Uterus (tissue), 3 donors: ENCODE measurements at regions not wholly inside any gene's neighbourhood (a gene's known extent, or its start where the extent isn't known, plus 50 kb on each side); places are given as distances from the start of the nearest gene placed in this dataset.

Experiments used
- DNase-seq, 2 donors: peaks; one replicate each; pipeline ENCODE4 v3.0.0-alpha.2; 2019 to 2020
- H3K27ac ChIP-seq, 2 donors: fragments of 200-600 bp; sonication (generic); 1 replicate in 1 of 2; 2 replicates in 1 of 2; pipeline ENCODE4 v1.5.1; 2016 to 2018
- H3K27me3 ChIP-seq, 2 donors: fragments of 200-600 bp; sonication (generic); one replicate each; pipeline ENCODE4 v1.5.1; 2018 to 2019; ENCODE audit warnings: control low read depth in 1 of 2
- H3K36me3 ChIP-seq, 2 donors: fragments of 200-600 bp; sonication (generic); one replicate each; pipeline ENCODE4 v1.5.1; 2019; ENCODE audit warnings: control low read depth in 1 of 2
- H3K4me1 ChIP-seq, 2 donors: fragments of 200-600 bp; sonication (generic); one replicate each; pipeline ENCODE4 v1.5.1; 2018 to 2019; ENCODE audit warnings: control low read depth in 1 of 2
- H3K4me3 ChIP-seq, 2 donors: fragments of 200-600 bp; sonication (generic); 1 replicate in 1 of 2; 2 replicates in 1 of 2; pipeline ENCODE4 v1.5.1; 2018 to 2019; ENCODE audit warnings: mild to moderate bottlenecking in 1 of 2
- H3K9me3 ChIP-seq, 2 donors: fragments of 200-600 bp; sonication (generic); one replicate each; pipeline ENCODE4 v1.5.1; 2019; ENCODE audit warnings: control low read depth in 1 of 2
- CTCF ChIP-seq, 4 experiments: fragments of 200-600 bp in 2 of 4; fragments of 450-650 bp in 2 of 4; sonication (generic) in 2 of 4; IDR thresholded peaks; one replicate each; pipeline ENCODE4 v1.5.1; 2016 to 2019; ENCODE audit warnings: antibody characterized with exemption in 4 of 4, mild to moderate bottlenecking in 2 of 4, moderate library complexity in 1 of 4
- POLR2A ChIP-seq, 2 donors: fragments of 450-650 bp; IDR thresholded peaks; one replicate each; pipeline ENCODE4 v1.6.1; 2016; ENCODE audit warnings: antibody characterized with exemption in 2 of 2, mild to moderate bottlenecking in 1 of 2, moderate library complexity in 1 of 2
- intact Hi-C: fragments of 100-400 bp; cut with DNase I; formaldehyde crosslinking; loops from one replicate; pipeline ENCODE4 v1.15.1; 2023; ENCODE audit warnings: low total_unique reads
- donor health status: DM: yes; HTN: yes; CAD: no.

DNA sequence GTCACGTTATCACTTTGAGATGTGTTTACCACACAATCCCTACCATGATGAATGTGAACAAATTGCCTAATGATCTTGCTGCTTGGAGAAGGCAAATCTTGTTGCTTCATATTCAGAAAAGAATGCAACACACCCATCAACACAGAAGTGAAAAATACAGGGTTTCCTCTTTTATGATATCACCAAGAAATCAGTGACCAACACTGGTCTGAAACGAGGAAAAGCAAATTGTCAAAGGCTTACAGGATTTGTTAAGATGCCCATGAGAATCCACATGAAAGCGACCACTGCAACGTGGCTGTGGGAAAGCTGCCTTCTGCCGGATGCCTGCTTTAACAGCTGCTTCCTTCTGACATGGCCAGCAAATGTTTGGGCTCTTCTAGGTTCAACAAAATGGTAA is 397.6 kb upstream of the LRATD1 start:
- H3K4me3 ChIP-seq = no peak overlapping the region
- intact Hi-C loops = no loop called here
- no peak for TF ChIP-seq CTCF (IDR thresholded peaks at IDR 0.05)
- no peaks in the 10 kb centered on the region for H3K4me1 ChIP-seq
- DNase-seq = no peak
- no peaks in the 10 kb centered on the region for H3K27me3 ChIP-seq
- H3K36me3 ChIP-seq = no peaks in the 10 kb centered on the region
- H3K27ac ChIP-seq = no peak overlapping the region
- H3K9me3 ChIP-seq = no peaks in the 10 kb centered on the region

- TF ChIP-seq POLR2A (IDR thresholded peaks at IDR 0.05) (no peak), CTCF (IDR thresholded peaks at IDR 0.05) (no peak)
- no peak for DNase-seq
- H3K27me3 ChIP-seq = no peaks in the 10 kb centered on the region
These were observed 396.9 kb upstream of the LRATD1 start for GRCh38 chr2:14235667-14236066.

GRCh38 chr2:14237902-14238301 is 394.6 kb upstream of the LRATD1 start:
- Histone ChIP-seq H3K27me3 (no peaks in the 10 kb centered on the region), H3K4me3 (no peak overlapping the region), H3K27ac (no peak overlapping the region), H3K4me1 (no peaks in the 10 kb centered on the region), H3K9me3 (no peaks in the 10 kb centered on the region), H3K36me3 (no peaks in the 10 kb centered on the region)
- no peak for DNase-seq
- intact Hi-C loops = no loop called here
- TF ChIP-seq CTCF (IDR thresholded peaks at IDR 0.05) (no peak), POLR2A (IDR thresholded peaks at IDR 0.05) (no peak)

More at GRCh38 chr2:14235667-14236066, 396.9 kb upstream of the LRATD1 start:
- intact Hi-C loops = no loop called here
- Histone ChIP-seq H3K36me3 (no peaks in the 10 kb centered on the region), H3K4me3 (no peak overlapping the region), H3K4me1 (no peaks in the 10 kb centered on the region), H3K27ac (no peak overlapping the region), H3K9me3 (no peaks in the 10 kb centered on the region)

- Histone ChIP-seq H3K27ac (no peak overlapping the region), H3K9me3 (no peaks in the 10 kb centered on the region), H3K27me3 (no peaks in the 10 kb centered on the region), H3K4me3 (no peak overlapping the region), H3K4me1 (no peaks in the 10 kb centered on the region), H3K36me3 (no peaks in the 10 kb centered on the region)
- no peak for DNase-seq
- no peak for TF ChIP-seq POLR2A (IDR thresholded peaks at IDR 0.05)
- no peak for TF ChIP-seq CTCF (IDR thresholded peaks at IDR 0.05)
- intact Hi-C loops = no loop called here
These were observed 392.9 kb upstream of the LRATD1 start for GRCh38 chr2:14239605-14240004.

GRCh38 chr2:14240868-14241267 is 391.6 kb upstream of the LRATD1 start:
- Histone ChIP-seq H3K27ac (no peak overlapping the region), H3K36me3 (no peaks in the 10 kb centered on the region)

More at GRCh38 chr2:14240868-14241267, 391.6 kb upstream of the LRATD1 start:
- DNase-seq = no peak
- intact Hi-C loops = no loop called here
- TF ChIP-seq CTCF (IDR thresholded peaks at IDR 0.05) = no peak
- TF ChIP-seq POLR2A (IDR thresholded peaks at IDR 0.05) = no peak
- Histone ChIP-seq H3K9me3 (no peaks in the 10 kb centered on the region), H3K4me1 (no peaks in the 10 kb centered on the region), H3K4me3 (no peak overlapping the region), H3K27me3 (no peaks in the 10 kb centered on the region)
